ENCODE measurements at regions not wholly inside any gene's neighbourhood (a gene's known extent, or its start where the extent isn't known, plus 50 kb on each side); places are given as distances from the start of the nearest gene placed in this dataset.

- no peak overlapping the region for H3K4me3 ChIP-seq
- H3K36me3 ChIP-seq (ENCODE audit: low read depth): no peaks in the 10 kb centered on the region
- no peaks in the 10 kb centered on the region for H3K4me1 ChIP-seq (ENCODE audit: low read depth)
- DNase-seq: no peak
- intact Hi-C loops (cut with DNase I, micrococcal nuclease): no loop called here
- no peak for ATAC-seq
- TF ChIP-seq CTCF (IDR thresholded peaks at IDR 0.05): no peak
- H3K9me3 ChIP-seq: no peaks in the 10 kb centered on the region
Observed at GRCh38 chr15:93243573-93243972, 154.6 kb upstream of the RGMA start.

- Histone ChIP-seq H3K4me3 (no peak overlapping the region), H3K4me1 (ENCODE audit: low read depth) (no peaks in the 10 kb centered on the region), H3K9me3 (no peaks in the 10 kb centered on the region), H3K36me3 (ENCODE audit: low read depth) (no peaks in the 10 kb centered on the region)
- intact Hi-C loops (cut with DNase I, micrococcal nuclease): no loop called here
- no peak for TF ChIP-seq CTCF (IDR thresholded peaks at IDR 0.05)
- DNase-seq: no peak
- no peak for ATAC-seq
Observed at GRCh38 chr15:93241696-93242585, 152.9 kb upstream of the RGMA start.

GRCh38 chr15:93239993-93240392, 151.0 kb upstream of the RGMA start:
- Histone ChIP-seq H3K9me3 (no peaks in the 10 kb centered on the region), H3K4me3 (no peak overlapping the region), H3K4me1 (ENCODE audit: low read depth) (no peaks in the 10 kb centered on the region), H3K36me3 (ENCODE audit: low read depth) (no peaks in the 10 kb centered on the region)
- DNase-seq: no peak
- intact Hi-C loops (cut with DNase I, micrococcal nuclease): no loop called here
- no peak for ATAC-seq
- TF ChIP-seq CTCF (IDR thresholded peaks at IDR 0.05): no peak

- intact Hi-C loops (cut with DNase I, micrococcal nuclease): no loop called here
- no peaks in the 10 kb centered on the region for H3K4me1 ChIP-seq (ENCODE audit: low read depth)
- ATAC-seq (no peak), DNase-seq (no peak)
- TF ChIP-seq CTCF (IDR thresholded peaks at IDR 0.05): no peak
- no peaks in the 10 kb centered on the region for H3K9me3 ChIP-seq
- no peaks in the 10 kb centered on the region for H3K36me3 ChIP-seq (ENCODE audit: low read depth)
- no peak overlapping the region for H3K4me3 ChIP-seq
Observed at GRCh38 chr15:93239591-93239990, 150.6 kb upstream of the RGMA start.

GRCh38 chr15:93238641-93239040, 149.6 kb upstream of the RGMA start:
- ATAC-seq (no peak), DNase-seq (no peak)
- intact Hi-C loops (cut with DNase I, micrococcal nuclease): no loop called here
- H3K36me3 ChIP-seq (ENCODE audit: low read depth): no peaks in the 10 kb centered on the region
- TF ChIP-seq CTCF (IDR thresholded peaks at IDR 0.05): no peak
- H3K4me3 ChIP-seq: no peak overlapping the region
- H3K9me3 ChIP-seq: no peaks in the 10 kb centered on the region
- H3K4me1 ChIP-seq (ENCODE audit: low read depth): no peaks in the 10 kb centered on the region

Measured in mucosa of descending colon (tissue), 3 donors.